ENCODE measurements at regions not wholly inside any gene's neighbourhood (a gene's known extent, or its start where the extent isn't known, plus 50 kb on each side); places are given as distances from the start of the nearest gene placed in this dataset.

DNA sequence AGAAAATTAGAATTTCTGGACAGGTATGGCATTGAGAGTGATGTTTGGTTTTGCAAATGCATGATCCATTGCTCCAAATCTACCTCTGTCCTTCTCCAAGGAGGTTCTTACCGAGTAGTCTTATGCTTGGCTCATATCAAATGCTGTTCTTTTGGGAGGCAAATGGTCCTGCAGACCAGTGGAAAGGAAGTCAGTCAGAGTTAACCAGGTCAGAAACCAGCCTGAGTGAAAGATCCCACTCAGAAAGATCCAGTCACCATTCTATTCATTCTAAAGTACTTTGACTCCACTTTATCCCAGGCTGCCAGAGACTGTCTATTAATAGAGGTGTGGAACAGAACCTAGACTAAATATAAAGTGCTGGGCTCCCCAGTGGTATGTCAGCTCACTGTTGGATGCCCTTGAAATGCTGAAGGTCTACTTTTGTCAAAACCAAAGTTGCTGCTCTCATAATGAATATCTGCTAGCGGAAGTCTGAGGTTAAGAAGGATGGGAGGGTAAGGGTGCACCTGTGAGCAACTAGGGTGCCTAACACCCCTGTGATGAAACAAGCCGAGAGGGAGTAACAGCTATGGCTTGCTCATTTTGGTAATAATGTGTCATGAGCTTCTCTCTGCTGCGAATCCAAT, 302.2 kb downstream of the ZNF608 start:
- no peak overlapping the region for H3K4me3 ChIP-seq (ENCODE audit: low read depth, low read length)
- TF ChIP-seq CTCF (IDR thresholded peaks at IDR 0.05; ENCODE audit: low read depth, low read length) = no peak

- no peak overlapping the region for H3K4me3 ChIP-seq (ENCODE audit: low read depth, low read length)
- no peak for TF ChIP-seq CTCF (IDR thresholded peaks at IDR 0.05; ENCODE audit: low read depth, low read length)
Observed at GRCh38 chr5:124440471-124440870, 306.0 kb downstream of the ZNF608 start.

- no peak for TF ChIP-seq CTCF (IDR thresholded peaks at IDR 0.05; ENCODE audit: low read depth, low read length)
- no peak overlapping the region for H3K4me3 ChIP-seq (ENCODE audit: low read depth, low read length)
Observed at GRCh38 chr5:124439609-124440008, 306.8 kb downstream of the ZNF608 start.

DNA sequence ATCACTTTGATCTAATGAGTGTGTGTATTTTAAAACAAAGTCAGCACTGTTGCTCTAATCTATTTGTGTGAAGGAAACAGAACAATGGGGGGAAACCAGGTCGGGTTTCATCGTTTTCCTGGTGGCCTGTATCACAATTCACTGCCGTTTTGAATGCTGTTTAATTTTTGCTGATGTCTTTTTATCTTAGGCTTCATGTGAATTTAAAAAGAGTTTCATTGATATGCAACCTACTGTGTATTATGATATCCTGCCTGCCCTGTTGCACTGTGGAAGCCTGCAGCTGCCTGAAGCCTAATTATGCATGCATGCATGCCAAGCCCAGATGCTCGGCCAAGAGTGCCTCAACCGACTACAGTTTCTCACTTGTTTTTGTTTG, 307.5 kb downstream of the ZNF608 start:
- H3K4me3 ChIP-seq (ENCODE audit: low read depth, low read length) = no peak overlapping the region
- no peak for TF ChIP-seq CTCF (IDR thresholded peaks at IDR 0.05; ENCODE audit: low read depth, low read length)

DNA sequence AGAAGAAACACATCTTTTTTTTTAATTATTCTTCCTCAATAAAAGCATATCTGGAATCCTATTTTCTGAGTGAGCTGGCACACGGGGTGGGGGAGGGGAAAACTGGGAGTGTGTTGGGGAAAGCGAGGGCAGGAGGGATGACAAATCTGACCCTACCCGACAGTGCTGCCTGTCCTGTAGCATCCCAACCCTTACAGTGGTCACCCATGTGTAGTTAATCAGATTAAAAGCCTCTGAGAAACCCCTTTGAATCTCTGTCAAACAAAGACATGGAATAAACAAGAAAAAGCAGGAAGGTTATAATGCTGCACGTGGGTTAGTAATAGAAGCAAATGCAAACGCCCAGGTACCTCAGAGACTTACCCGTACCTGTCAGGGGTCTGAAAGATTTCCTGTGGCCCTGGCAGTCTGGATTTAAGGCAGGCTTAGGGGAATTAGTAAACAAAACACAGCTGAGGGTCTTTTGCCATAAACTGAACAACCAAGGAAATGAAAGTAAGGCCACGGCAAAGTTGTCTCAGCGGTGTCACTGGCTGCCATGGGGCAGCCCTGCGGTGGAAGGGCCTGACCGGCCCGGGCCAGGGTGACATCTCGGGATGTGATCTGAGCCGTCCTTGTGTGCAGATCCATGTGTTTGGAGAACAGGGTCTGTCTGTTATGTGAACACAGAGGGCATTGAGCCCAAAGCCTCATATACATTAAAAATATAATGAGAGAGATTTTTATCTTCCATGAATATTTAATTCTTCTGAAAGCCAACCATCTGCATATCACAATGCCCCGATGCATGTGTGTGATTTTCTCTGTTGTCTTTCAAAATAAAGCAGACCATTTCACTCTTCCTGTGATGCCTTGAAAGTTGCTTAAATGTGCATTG, 308.2 kb downstream of the ZNF608 start:
- no peak overlapping the region for H3K4me3 ChIP-seq (ENCODE audit: low read depth, low read length)
- no peak for TF ChIP-seq CTCF (IDR thresholded peaks at IDR 0.05; ENCODE audit: low read depth, low read length)

- H3K4me3 ChIP-seq (ENCODE audit: low read depth, low read length) = no peak overlapping the region
- TF ChIP-seq CTCF (IDR thresholded peaks at IDR 0.05; ENCODE audit: low read depth, low read length) = no peak
Observed at GRCh38 chr5:124436294-124436693, 310.1 kb downstream of the ZNF608 start.

GRCh38 chr5:124433170-124433569, 313.3 kb downstream of the ZNF608 start:
- H3K4me3 ChIP-seq (ENCODE audit: low read depth, low read length) = no peak overlapping the region
- no peak for TF ChIP-seq CTCF (IDR thresholded peaks at IDR 0.05; ENCODE audit: low read depth, low read length)

Data from WI38 (cell line).